Activated T-helper 1 cell treated with anti-CD3 and anti-CD28 coated beads, Interleukin-12 subunit alpha, Interleukin-12 subunit beta, Interleukin-2, Interleukin-4 antibody, amounts not matched to agents 30 ng/mL and 10 ng/mL and 1 ng/mL, durations not matched to agents 14 hours and 24 hours and 36 hours (primary cell): ENCODE measurements at regions not wholly inside any gene's neighbourhood (a gene's known extent, or its start where the extent isn't known, plus 50 kb on each side); places are given as distances from the start of the nearest gene placed in this dataset.
"Not testable (repeated sequence)": the region's sequence is repeated elsewhere in the genome, so short reads cannot be mapped to it uniquely, and the experiment has no call there.

Experiments
- DNase-seq: peaks from one replicate; pipeline ENCODE4 v3.0.0; 2021; ENCODE audit warnings: low spot score
- H3K27ac Mint-ChIP-seq: one replicate; pipeline ENCODE4 v1.8.0; 2021; ENCODE audit warnings: mild to moderate bottlenecking, mixed read lengths
- H3K27me3 Mint-ChIP-seq: one replicate; pipeline ENCODE4 v1.8.0; 2022; ENCODE audit warnings: mild to moderate bottlenecking, moderate library complexity, mixed read lengths; ENCODE audit not compliant: insufficient read depth
- H3K36me3 Mint-ChIP-seq: one replicate; pipeline ENCODE4 v1.8.0; 2021; ENCODE audit warnings: low read depth, mixed read lengths
- H3K4me1 Mint-ChIP-seq: one replicate; pipeline ENCODE4 v1.8.0; 2021; ENCODE audit warnings: low read depth, mixed read lengths
- H3K4me3 Mint-ChIP-seq: one replicate; pipeline ENCODE4 v1.8.0; 2021; ENCODE audit warnings: mild to moderate bottlenecking, moderate library complexity, mixed read lengths
- H3K9me3 Mint-ChIP-seq: one replicate; pipeline ENCODE4 v1.8.0; 2021; ENCODE audit warnings: mixed read lengths
- intact Hi-C: fragments of 100-400 bp; cut with micrococcal nuclease; formaldehyde crosslinking; loops from one replicate; pipeline ENCODE4 v1.15.1; 2024

GRCh38 chr13:58505262-58505920 is 873.8 kb downstream of the PCDH17 start:
- H3K27me3 Mint-ChIP-seq, H3K27ac Mint-ChIP-seq, DNase-seq, H3K4me1 Mint-ChIP-seq, intact Hi-C loops, H3K36me3 Mint-ChIP-seq, H3K4me3 Mint-ChIP-seq: not testable (repeated sequence)
- H3K9me3 Mint-ChIP-seq: peaks cover 16% of the 10 kb centered on the region

DNA sequence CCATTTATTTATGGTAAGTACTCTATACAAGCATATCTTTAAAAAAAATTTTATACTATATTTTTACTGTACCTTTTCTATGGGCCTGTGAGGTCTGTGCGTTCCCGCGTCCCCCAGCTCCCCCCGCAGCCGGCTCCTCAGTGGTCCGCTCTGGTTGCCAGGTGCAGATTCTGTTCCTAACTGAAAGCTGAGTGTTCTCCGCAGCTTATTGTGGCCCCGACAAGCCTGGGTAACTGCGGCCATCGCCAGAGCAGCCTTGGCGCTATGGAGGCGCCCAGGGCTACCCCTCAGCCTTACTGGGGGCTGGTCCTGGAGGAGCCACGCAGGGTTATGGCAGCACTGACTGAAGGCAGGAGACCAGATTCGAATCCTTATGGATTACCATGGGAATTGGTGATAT is 896.8 kb downstream of the PCDH17 start:
- Mint-ChIP-seq H3K4me3 (no peak overlapping the region), H3K27me3 (no peaks in the 10 kb centered on the region), H3K9me3 (peaks cover 25% of the 10 kb centered on the region), H3K4me1 (no peaks in the 10 kb centered on the region), H3K27ac (no peak overlapping the region), H3K36me3 (no peaks in the 10 kb centered on the region)
- no peak for DNase-seq
- intact Hi-C loops: no loop called here

- Mint-ChIP-seq H3K9me3 (peaks cover 35% of the 10 kb centered on the region), H3K36me3 (no peaks in the 10 kb centered on the region), H3K4me3 (no peak overlapping the region), H3K27me3 (no peaks in the 10 kb centered on the region), H3K4me1 (no peaks in the 10 kb centered on the region), H3K27ac (no peak overlapping the region)
- DNase-seq: no peak
- intact Hi-C loops: no loop called here
Measured at GRCh38 chr13:58531614-58532013, 900.1 kb downstream of the PCDH17 start.

DNA sequence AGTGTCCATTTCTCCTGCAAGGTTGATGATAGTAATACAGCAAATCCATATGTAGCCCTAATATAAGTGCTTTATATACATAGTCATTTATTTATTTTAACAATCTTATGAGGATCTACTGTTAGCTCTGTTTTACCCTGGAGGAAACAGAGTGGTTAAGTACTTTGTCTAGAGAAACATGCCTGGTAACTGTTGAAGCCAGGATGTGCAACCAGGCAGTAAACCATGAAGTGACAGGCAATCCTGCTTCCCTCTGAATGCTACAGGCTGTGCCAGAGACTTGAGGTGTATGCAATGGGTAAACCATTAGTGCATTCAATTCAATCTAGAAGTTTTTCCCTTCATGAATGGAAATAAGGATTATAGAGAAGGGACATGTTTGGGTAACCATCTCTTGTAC is 911.0 kb downstream of the PCDH17 start:
- Mint-ChIP-seq H3K4me1 (no peaks in the 10 kb centered on the region), H3K27ac (no peak overlapping the region), H3K4me3 (no peak overlapping the region), H3K36me3 (no peaks in the 10 kb centered on the region), H3K9me3 (peaks cover 10% of the 10 kb centered on the region), H3K27me3 (no peaks in the 10 kb centered on the region)
- intact Hi-C loops: no loop called here
- no peak for DNase-seq

- Mint-ChIP-seq H3K27ac (no peak overlapping the region), H3K4me1 (no peaks in the 10 kb centered on the region), H3K9me3 (no peaks in the 10 kb centered on the region), H3K36me3 (no peaks in the 10 kb centered on the region), H3K4me3 (no peak overlapping the region), H3K27me3 (no peaks in the 10 kb centered on the region)
- DNase-seq: no peak
- intact Hi-C loops: no loop called here
Measured at GRCh38 chr13:58547419-58547818, 915.9 kb downstream of the PCDH17 start.

- no peak for DNase-seq
- Mint-ChIP-seq H3K9me3 (peaks cover 3% of the 10 kb centered on the region), H3K27me3 (no peaks in the 10 kb centered on the region), H3K4me3 (no peak overlapping the region), H3K36me3 (no peaks in the 10 kb centered on the region), H3K4me1 (no peaks in the 10 kb centered on the region), H3K27ac (no peak overlapping the region)
- intact Hi-C loops: no loop called here
Measured at GRCh38 chr13:58566176-58566575, 934.6 kb downstream of the PCDH17 start.

GRCh38 chr13:58573743-58574142 is 942.2 kb downstream of the PCDH17 start:
- no peaks in the 10 kb centered on the region for H3K36me3 Mint-ChIP-seq
- intact Hi-C loops: no loop called here
- H3K27me3 Mint-ChIP-seq: no peaks in the 10 kb centered on the region
- DNase-seq: no peak
- H3K4me3 Mint-ChIP-seq: no peak overlapping the region
- H3K9me3 Mint-ChIP-seq: peaks cover 8% of the 10 kb centered on the region
- no peak overlapping the region for H3K27ac Mint-ChIP-seq
- no peaks in the 10 kb centered on the region for H3K4me1 Mint-ChIP-seq

DNA sequence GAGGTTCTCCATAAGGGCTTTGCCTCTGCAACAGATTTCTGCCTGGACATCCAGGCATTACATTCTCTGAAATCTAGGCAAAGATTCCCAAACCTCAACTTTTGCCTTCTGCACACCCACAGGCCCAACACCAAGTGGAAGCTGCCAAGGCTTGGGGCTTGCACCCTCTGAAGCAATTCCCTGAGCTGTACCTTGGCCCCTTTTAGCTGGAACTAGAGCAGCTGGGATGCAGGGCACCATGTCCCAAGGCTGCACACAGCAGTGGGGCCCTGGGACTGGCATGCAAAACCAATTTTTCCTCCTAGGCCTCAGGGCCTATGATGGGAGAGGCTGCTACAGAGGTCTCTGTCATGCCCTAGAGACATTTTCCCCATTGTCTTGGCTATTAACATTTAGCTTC is 943.2 kb downstream of the PCDH17 start:
- Mint-ChIP-seq H3K36me3 (no peaks in the 10 kb centered on the region), H3K27ac (no peak overlapping the region), H3K4me3 (no peak overlapping the region), H3K9me3 (peaks cover 16% of the 10 kb centered on the region), H3K4me1 (no peaks in the 10 kb centered on the region), H3K27me3 (no peaks in the 10 kb centered on the region)
- intact Hi-C loops: no loop called here
- no peak for DNase-seq

DNA sequence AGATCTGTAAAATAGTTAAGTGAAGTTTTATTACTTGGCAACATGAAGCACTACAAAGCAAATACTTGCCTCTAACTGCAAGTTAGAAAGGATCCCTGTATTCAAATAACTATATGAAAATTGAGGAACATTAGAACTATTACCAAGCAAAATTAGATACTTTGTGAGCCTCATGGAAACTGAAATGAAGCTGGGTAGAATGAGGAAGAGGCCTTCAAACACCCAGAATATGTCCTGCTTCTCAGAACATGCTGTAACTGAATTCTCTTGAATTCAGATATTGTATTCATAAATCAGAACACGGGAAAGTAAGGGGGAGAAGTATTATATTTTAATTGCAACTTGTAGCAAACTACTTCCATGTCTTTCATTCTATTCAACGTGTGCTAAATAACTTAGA is 947.9 kb downstream of the PCDH17 start:
- intact Hi-C loops: no loop called here
- Mint-ChIP-seq H3K27me3 (no peaks in the 10 kb centered on the region), H3K27ac (no peak overlapping the region), H3K36me3 (no peaks in the 10 kb centered on the region), H3K4me3 (no peak overlapping the region), H3K4me1 (no peaks in the 10 kb centered on the region), H3K9me3 (peaks cover 18% of the 10 kb centered on the region)
- DNase-seq: no peak

GRCh38 chr13:58583966-58584365 is 952.4 kb downstream of the PCDH17 start:
- H3K9me3 Mint-ChIP-seq: peaks cover 12% of the 10 kb centered on the region
- intact Hi-C loops: no loop called here
- no peaks in the 10 kb centered on the region for H3K36me3 Mint-ChIP-seq
- H3K4me1 Mint-ChIP-seq: no peaks in the 10 kb centered on the region
- no peak overlapping the region for H3K27ac Mint-ChIP-seq
- H3K4me3 Mint-ChIP-seq: no peak overlapping the region
- H3K27me3 Mint-ChIP-seq: no peaks in the 10 kb centered on the region
- no peak for DNase-seq

DNA sequence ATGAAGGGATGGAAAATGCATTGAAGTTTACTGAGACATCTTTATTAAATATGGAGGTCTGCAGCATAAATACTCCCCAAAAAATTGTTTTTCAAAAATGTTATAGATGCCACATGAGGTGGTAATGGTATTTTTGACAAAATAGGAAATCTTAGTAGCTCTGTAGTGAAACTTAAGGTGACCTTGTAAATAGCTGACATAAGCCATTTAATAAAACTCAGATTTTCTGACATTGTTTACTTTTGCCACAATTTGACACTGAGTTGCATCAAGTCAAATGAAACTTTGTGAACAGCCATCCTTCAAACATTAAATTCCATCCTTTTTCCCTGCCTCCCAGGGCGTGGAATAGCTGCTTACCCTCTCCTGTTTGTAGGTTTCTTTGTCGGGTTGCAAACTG is 953.1 kb downstream of the PCDH17 start:
- Mint-ChIP-seq H3K36me3 (no peaks in the 10 kb centered on the region), H3K4me1 (no peaks in the 10 kb centered on the region), H3K27ac (no peak overlapping the region), H3K27me3 (no peaks in the 10 kb centered on the region), H3K4me3 (no peak overlapping the region), H3K9me3 (peaks cover 11% of the 10 kb centered on the region)
- intact Hi-C loops: no loop called here
- DNase-seq: no peak

DNA sequence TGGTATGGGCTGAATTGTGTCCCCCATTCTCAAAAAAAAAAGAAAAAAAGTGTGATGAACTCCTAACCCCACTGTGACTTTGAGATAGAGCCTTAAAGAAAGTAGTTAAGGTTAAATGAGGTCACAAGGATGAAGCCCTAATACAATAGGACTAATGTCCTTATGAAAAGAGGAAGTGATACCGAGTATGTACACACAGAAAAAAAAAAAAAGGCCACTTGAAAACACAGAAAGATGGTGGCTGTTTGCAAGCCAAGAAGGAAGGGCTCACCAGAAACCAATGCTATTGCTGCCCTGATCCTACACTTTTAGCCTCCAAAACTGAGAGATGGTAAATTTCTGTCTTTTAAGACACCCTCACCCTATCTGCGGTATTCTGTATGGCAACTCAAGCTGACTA is 955.6 kb downstream of the PCDH17 start:
- no peaks in the 10 kb centered on the region for H3K4me1 Mint-ChIP-seq
- H3K4me3 Mint-ChIP-seq: no peak overlapping the region
- H3K36me3 Mint-ChIP-seq: no peaks in the 10 kb centered on the region
- no peak overlapping the region for H3K27ac Mint-ChIP-seq
- H3K27me3 Mint-ChIP-seq: no peaks in the 10 kb centered on the region
- peaks cover 6% of the 10 kb centered on the region for H3K9me3 Mint-ChIP-seq
- no peak for DNase-seq
- intact Hi-C loops: no loop called here

- H3K27me3 Mint-ChIP-seq: no peaks in the 10 kb centered on the region
- no peak overlapping the region for H3K4me3 Mint-ChIP-seq
- intact Hi-C loops: no loop called here
- no peak for DNase-seq
- no peak overlapping the region for H3K27ac Mint-ChIP-seq
- peaks cover 6% of the 10 kb centered on the region for H3K9me3 Mint-ChIP-seq
- H3K36me3 Mint-ChIP-seq: no peaks in the 10 kb centered on the region
- no peaks in the 10 kb centered on the region for H3K4me1 Mint-ChIP-seq
Measured at GRCh38 chr13:58592052-58592451, 960.5 kb downstream of the PCDH17 start.

GRCh38 chr13:58592786-58593185 is 961.2 kb downstream of the PCDH17 start:
- intact Hi-C loops: no loop called here
- Mint-ChIP-seq H3K4me1 (no peaks in the 10 kb centered on the region), H3K9me3 (peaks cover 6% of the 10 kb centered on the region)

More at GRCh38 chr13:58592786-58593185, 961.2 kb downstream of the PCDH17 start:
- no peaks in the 10 kb centered on the region for H3K27me3 Mint-ChIP-seq
- no peak for DNase-seq
- no peak overlapping the region for H3K27ac Mint-ChIP-seq
- H3K4me3 Mint-ChIP-seq: no peak overlapping the region
- H3K36me3 Mint-ChIP-seq: no peaks in the 10 kb centered on the region
